Heart left ventricle (tissue), 13 donors: ENCODE measurements at regions not wholly inside any gene's neighbourhood (a gene's known extent, or its start where the extent isn't known, plus 50 kb on each side); places are given as distances from the start of the nearest gene placed in this dataset.

Source experiments
- POLR2A ChIP-seq, 2 donors: fragments of 450-650 bp; IDR thresholded peaks; one replicate each; pipeline ENCODE4 v1.6.1; 2017; ENCODE audit warnings: antibody characterized with exemption in 2 of 2, mild to moderate bottlenecking in 2 of 2, moderate library complexity in 2 of 2
- TF ChIP-seq, protein P1 (sequence below), 12 donors: fragments of 200-600 bp; sonication (generic) in 4 of 12; IDR thresholded peaks; one replicate each; pipeline versions ENCODE4 v1.5.0 to v1.8.0; 2018 to 2022; ENCODE audit warnings: antibody characterized with exemption in 12 of 12, mild to moderate bottlenecking in 5 of 12
- donor health status: ischemic (EF 13 %, LVEDD 7.1; RV severe dilation, severe dysfunction).
- donor health status: DM: no; HTN: yes; CAD: no.
- donor health status: DM: no; HTN: no; CAD: no.
- donor health status: ischemic (EF 25% LVEDD 6.9; RV normal size, moderate dysfunction).
- donor health status: ischemic (EF 25% LVEDD 5.7; RV mildly dilated, moderate dysfunction).
- donor health status: ischemic (EF 35%, LVEDD 5.7; RV mildly dilated, moderate dysfunction).
- donor health status: nonischemic (EF 11% LVEDD 7.7; RV severe dilation, severe dysfunction).
- donor health status: DM: yes; HTN: yes; CAD: no.
- donor health status: PGD.
- donor health status: ischemic (EF 29% LVEDD 5.4; RV normal size, mild dysfunction).
- donor health status: nonischemic (EF 23%, LVEDD 6.1; RV moderate dilation, normal function).

DNA sequence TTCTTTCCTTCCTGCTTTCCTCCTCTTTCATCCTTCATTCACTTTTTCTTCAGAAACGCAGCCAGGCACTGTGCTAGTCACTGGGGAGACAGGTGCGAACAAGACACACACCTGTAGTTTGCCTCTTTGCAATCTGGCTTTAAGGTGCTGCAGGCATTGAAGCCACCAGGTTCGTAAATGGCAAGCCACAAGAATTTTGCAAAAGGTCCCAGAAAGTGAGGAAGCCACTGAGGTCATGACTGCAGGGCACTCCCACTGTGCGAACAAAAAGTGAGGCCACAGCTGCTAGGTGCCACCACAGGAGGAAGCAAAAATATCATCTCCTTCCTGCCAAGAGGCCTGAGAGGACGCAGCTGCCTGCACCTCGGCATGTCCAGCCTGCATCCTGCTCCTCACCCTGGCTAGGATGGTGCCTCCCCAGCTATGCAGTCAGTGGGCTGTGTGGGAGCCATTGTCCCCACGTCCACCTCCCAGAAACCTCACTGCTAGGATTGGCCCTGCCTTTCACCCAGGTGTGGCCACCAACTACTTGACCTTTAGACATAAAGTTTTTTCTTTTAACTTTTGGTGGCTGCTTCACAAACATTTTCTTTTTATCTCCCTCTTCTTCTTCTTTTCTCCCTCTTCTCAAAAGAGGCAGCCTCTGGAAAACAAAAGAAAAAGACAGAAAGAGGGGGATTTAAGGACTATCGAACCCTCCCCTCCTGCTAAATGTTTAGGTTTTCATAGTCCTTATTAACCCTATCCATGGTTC is 230.8 kb downstream of the BCAS1 start:
- TF ChIP-seq, protein P1, sequence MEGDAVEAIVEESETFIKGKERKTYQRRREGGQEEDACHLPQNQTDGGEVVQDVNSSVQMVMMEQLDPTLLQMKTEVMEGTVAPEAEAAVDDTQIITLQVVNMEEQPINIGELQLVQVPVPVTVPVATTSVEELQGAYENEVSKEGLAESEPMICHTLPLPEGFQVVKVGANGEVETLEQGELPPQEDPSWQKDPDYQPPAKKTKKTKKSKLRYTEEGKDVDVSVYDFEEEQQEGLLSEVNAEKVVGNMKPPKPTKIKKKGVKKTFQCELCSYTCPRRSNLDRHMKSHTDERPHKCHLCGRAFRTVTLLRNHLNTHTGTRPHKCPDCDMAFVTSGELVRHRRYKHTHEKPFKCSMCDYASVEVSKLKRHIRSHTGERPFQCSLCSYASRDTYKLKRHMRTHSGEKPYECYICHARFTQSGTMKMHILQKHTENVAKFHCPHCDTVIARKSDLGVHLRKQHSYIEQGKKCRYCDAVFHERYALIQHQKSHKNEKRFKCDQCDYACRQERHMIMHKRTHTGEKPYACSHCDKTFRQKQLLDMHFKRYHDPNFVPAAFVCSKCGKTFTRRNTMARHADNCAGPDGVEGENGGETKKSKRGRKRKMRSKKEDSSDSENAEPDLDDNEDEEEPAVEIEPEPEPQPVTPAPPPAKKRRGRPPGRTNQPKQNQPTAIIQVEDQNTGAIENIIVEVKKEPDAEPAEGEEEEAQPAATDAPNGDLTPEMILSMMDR (IDR thresholded peaks at IDR 0.05), result no peak
- TF ChIP-seq POLR2A (IDR thresholded peaks at IDR 0.05), result no peak
